Ovary (tissue), 3 donors: ENCODE measurements at regions not wholly inside any gene's neighbourhood (a gene's known extent, or its start where the extent isn't known, plus 50 kb on each side); places are given as distances from the start of the nearest gene placed in this dataset.

Experiments
- CTCF ChIP-seq, 3 donors: fragments of 450-650 bp in 2 of 3; fragments of 200-600 bp in 1 of 3; IDR thresholded peaks; one replicate each; pipeline versions ENCODE4 v1.5.1 to v1.8.0; 2016 to 2022; ENCODE audit warnings: antibody characterized with exemption in 3 of 3, mild to moderate bottlenecking in 1 of 3
- EP300 ChIP-seq: sonication (generic); formaldehyde crosslinking; IDR thresholded peaks from one replicate; pipeline ENCODE4 v1.6.1; 2017; ENCODE audit warnings: antibody characterized with exemption
- POLR2A ChIP-seq: fragments of 450-650 bp; IDR thresholded peaks from one replicate; pipeline ENCODE4 v1.6.1; 2017; ENCODE audit warnings: antibody characterized with exemption, mild to moderate bottlenecking, moderate library complexity
- donor health status: DM: no; HTN: no; CAD: no.

DNA sequence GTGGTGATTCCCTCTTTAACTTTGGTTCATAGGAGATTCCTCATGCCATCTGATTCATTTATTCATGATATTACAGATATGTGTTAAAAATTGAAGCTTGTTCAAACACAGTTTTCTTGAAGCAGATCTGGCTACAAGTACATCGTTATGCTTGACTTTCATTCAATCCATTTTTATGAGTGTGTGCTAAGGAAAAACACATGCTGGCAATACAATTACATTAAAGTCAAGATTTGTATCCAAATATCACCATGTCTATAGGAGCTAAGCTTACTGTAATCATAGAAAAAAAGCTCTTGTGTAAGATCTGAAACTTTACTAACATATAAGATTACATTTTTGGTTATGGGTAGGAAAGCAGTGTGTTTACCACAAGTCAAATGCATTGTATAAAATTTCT lies 151.8 kb upstream of the FAT1 start:
- no peak for TF ChIP-seq CTCF (IDR thresholded peaks at IDR 0.05)
- no peak for TF ChIP-seq POLR2A
- no peak for TF ChIP-seq EP300
